HCT116 (cell line): ENCODE measurements at regions not wholly inside any gene's neighbourhood (a gene's known extent, or its start where the extent isn't known, plus 50 kb on each side); places are given as distances from the start of the nearest gene placed in this dataset.

Source experiments
- CBX3 ChIP-seq: IDR thresholded peaks from 2 replicates; pipeline ENCODE4 v1.6.1; 2012; ENCODE audit warnings: low read depth
- CEBPB ChIP-seq: IDR thresholded peaks from 2 replicates; pipeline ENCODE4 v1.6.1; 2012; ENCODE audit warnings: low read depth
- EZH2 ChIP-seq: fragments of 200-600 bp; sonication (generic); IDR thresholded peaks from 2 replicates; pipeline ENCODE4 v1.6.1; 2017; ENCODE audit warnings: antibody characterized with exemption, mixed run types
- EZH2phosphoT487 ChIP-seq: fragments of 200-600 bp; IDR thresholded peaks from 2 replicates; pipeline ENCODE4 v1.6.1; 2018; ENCODE audit warnings: antibody characterized with exemption, borderline replicate concordance
- POLR2A ChIP-seq: IDR thresholded peaks from 2 replicates; pipeline ENCODE4 v1.7.0; 2011; ENCODE audit warnings: borderline replicate concordance; ENCODE audit not compliant: insufficient read depth, insufficient read length; ENCODE audit errors: extremely low read depth
- POLR2AphosphoS5 ChIP-seq: IDR thresholded peaks from 2 replicates; pipeline ENCODE4 v1.6.1; 2011; ENCODE audit warnings: mild to moderate bottlenecking, low read depth, low read length, moderate library complexity
- RAD21 ChIP-seq: IDR thresholded peaks from 2 replicates; pipeline ENCODE4 v1.6.1; 2012; ENCODE audit warnings: low read depth, mild to moderate bottlenecking
- SP1 ChIP-seq: IDR thresholded peaks from 2 replicates; pipeline ENCODE4 v1.6.1; 2012; ENCODE audit warnings: low read depth
- ZFX ChIP-seq: fragments of 450-650 bp; IDR thresholded peaks from 2 replicates; pipeline ENCODE4 v1.6.1; 2017
- TF ChIP-seq, protein P1 (sequence below), 3 experiments: fragments of 200-600 bp in 1 of 3; sonication (generic) in 1 of 3; IDR thresholded peaks in 2 of 3; conservative IDR thresholded peaks in 1 of 3; 2 replicates each; pipeline ENCODE4 v1.5.1; 2012 to 2017; ENCODE audit warnings: low read depth in 2 of 3, low read length in 2 of 3, antibody characterized with exemption in 1 of 3, borderline replicate concordance in 1 of 3, control low read depth in 1 of 3, mild to moderate bottlenecking in 1 of 3, mixed read lengths in 1 of 3, mixed run types in 1 of 3, moderate library complexity in 1 of 3; ENCODE audit not compliant: insufficient read depth in 1 of 3
- TF ChIP-seq, protein P2 (sequence below): IDR thresholded peaks from 2 replicates; pipeline ENCODE4 v1.6.1; 2012
- TF ChIP-seq, protein P3 (sequence below): IDR thresholded peaks from 2 replicates; pipeline ENCODE4 v1.6.1; 2012; ENCODE audit warnings: low read depth
- TF ChIP-seq, protein P4 (sequence below): IDR thresholded peaks from 2 replicates; pipeline ENCODE4 v1.6.1; 2011; ENCODE audit warnings: mild to moderate bottlenecking, low read length, moderate library complexity; ENCODE audit not compliant: insufficient replicate concordance; ENCODE audit errors: extremely low read depth

DNA sequence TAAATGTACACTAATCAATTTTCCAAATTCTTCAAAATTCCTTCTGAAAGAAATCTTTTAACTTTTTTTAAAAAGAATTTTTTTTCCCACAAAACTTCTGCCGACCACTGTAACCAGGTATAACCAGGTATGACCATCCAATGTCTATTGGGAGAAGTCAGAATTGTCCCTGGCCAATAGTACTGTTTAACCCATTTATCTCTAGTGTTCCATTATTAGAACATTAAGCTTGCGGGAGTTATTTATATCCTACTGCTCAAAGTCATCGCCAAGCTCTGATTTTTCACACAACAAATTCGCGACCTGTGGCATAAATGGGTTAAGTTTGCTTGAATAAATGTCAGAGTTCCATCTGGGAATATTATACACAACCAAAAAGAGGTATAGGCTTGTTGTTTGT is 343.2 kb downstream of the ANXA1 start:
- TF ChIP-seq, protein P1, sequence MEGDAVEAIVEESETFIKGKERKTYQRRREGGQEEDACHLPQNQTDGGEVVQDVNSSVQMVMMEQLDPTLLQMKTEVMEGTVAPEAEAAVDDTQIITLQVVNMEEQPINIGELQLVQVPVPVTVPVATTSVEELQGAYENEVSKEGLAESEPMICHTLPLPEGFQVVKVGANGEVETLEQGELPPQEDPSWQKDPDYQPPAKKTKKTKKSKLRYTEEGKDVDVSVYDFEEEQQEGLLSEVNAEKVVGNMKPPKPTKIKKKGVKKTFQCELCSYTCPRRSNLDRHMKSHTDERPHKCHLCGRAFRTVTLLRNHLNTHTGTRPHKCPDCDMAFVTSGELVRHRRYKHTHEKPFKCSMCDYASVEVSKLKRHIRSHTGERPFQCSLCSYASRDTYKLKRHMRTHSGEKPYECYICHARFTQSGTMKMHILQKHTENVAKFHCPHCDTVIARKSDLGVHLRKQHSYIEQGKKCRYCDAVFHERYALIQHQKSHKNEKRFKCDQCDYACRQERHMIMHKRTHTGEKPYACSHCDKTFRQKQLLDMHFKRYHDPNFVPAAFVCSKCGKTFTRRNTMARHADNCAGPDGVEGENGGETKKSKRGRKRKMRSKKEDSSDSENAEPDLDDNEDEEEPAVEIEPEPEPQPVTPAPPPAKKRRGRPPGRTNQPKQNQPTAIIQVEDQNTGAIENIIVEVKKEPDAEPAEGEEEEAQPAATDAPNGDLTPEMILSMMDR (IDR thresholded peaks at IDR 0.05 in 2 of 3, conservative IDR thresholded peaks at IDR 0.05 in 1 of 3; ENCODE audit: borderline replicate concordance in 1 of 3, insufficient read depth in 1 of 3, low read depth in 2 of 3, low read length in 2 of 3) = no peak
- TF ChIP-seq, protein P2, sequence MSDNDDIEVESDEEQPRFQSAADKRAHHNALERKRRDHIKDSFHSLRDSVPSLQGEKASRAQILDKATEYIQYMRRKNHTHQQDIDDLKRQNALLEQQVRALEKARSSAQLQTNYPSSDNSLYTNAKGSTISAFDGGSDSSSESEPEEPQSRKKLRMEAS = no peak
- TF ChIP-seq EZH2 (no peak), POLR2AphosphoS5 (no peak), RAD21 (no peak), CBX3 (no peak), SP1 (no peak), EZH2phosphoT487 (no peak), POLR2A (no peak), CEBPB (no peak), ZFX (no peak)
- TF ChIP-seq, protein P3, sequence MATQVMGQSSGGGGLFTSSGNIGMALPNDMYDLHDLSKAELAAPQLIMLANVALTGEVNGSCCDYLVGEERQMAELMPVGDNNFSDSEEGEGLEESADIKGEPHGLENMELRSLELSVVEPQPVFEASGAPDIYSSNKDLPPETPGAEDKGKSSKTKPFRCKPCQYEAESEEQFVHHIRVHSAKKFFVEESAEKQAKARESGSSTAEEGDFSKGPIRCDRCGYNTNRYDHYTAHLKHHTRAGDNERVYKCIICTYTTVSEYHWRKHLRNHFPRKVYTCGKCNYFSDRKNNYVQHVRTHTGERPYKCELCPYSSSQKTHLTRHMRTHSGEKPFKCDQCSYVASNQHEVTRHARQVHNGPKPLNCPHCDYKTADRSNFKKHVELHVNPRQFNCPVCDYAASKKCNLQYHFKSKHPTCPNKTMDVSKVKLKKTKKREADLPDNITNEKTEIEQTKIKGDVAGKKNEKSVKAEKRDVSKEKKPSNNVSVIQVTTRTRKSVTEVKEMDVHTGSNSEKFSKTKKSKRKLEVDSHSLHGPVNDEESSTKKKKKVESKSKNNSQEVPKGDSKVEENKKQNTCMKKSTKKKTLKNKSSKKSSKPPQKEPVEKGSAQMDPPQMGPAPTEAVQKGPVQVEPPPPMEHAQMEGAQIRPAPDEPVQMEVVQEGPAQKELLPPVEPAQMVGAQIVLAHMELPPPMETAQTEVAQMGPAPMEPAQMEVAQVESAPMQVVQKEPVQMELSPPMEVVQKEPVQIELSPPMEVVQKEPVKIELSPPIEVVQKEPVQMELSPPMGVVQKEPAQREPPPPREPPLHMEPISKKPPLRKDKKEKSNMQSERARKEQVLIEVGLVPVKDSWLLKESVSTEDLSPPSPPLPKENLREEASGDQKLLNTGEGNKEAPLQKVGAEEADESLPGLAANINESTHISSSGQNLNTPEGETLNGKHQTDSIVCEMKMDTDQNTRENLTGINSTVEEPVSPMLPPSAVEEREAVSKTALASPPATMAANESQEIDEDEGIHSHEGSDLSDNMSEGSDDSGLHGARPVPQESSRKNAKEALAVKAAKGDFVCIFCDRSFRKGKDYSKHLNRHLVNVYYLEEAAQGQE = no peak
- TF ChIP-seq, protein P4, sequence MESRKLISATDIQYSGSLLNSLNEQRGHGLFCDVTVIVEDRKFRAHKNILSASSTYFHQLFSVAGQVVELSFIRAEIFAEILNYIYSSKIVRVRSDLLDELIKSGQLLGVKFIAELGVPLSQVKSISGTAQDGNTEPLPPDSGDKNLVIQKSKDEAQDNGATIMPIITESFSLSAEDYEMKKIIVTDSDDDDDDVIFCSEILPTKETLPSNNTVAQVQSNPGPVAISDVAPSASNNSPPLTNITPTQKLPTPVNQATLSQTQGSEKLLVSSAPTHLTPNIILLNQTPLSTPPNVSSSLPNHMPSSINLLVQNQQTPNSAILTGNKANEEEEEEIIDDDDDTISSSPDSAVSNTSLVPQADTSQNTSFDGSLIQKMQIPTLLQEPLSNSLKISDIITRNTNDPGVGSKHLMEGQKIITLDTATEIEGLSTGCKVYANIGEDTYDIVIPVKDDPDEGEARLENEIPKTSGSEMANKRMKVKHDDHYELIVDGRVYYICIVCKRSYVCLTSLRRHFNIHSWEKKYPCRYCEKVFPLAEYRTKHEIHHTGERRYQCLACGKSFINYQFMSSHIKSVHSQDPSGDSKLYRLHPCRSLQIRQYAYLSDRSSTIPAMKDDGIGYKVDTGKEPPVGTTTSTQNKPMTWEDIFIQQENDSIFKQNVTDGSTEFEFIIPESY = no peak
